PC-9 (cell line): ENCODE measurements at regions not wholly inside any gene's neighbourhood (a gene's known extent, or its start where the extent isn't known, plus 50 kb on each side); places are given as distances from the start of the nearest gene placed in this dataset.

ENCODE experiments used
- BruUV-seq: library from RNA; stranded (reverse); fragments of 400-500 nt; replicated peaks from 2 replicates; lab custom pipeline; 2021; lab: Mats Ljungman, UMichigan
- CTCF ChIA-PET: fragments of 300-600 bp; sonication (Branson Sonifier 250); formaldehyde crosslinking; loops from one replicate; lab custom pipeline; 2022; ENCODE audit warnings: antibody characterized with exemption; lab: Charles Lee
- POLR2A ChIA-PET: fragments of 300-600 bp; sonication (Branson Sonifier 250); formaldehyde crosslinking; loops from one replicate; lab custom pipeline; 2022; ENCODE audit warnings: antibody characterized with exemption; ENCODE audit not compliant: unreplicated experiment; lab: Charles Lee
- DNase-seq, 2 experiments: peaks; one replicate each; pipeline versions ENCODE4 v3.0.0 to v3.0.0-alpha.2; 2015 to 2022; ENCODE audit warnings: mixed read lengths in 1 of 2
- H2AFZ ChIP-seq: fragments of 200-600 bp; sonication (generic); 2 replicates; pipeline ENCODE4 v1.8.1; 2017; ENCODE audit warnings: antibody characterized with exemption
- H3F3A ChIP-seq: fragments of 200-600 bp; sonication (generic); 2 replicates; pipeline ENCODE4 v1.8.1; 2017; ENCODE audit warnings: antibody characterized with exemption, mild to moderate bottlenecking, low read depth; ENCODE audit not compliant: insufficient read depth
- H3K27ac ChIP-seq: fragments of 200-600 bp; sonication (generic); 2 replicates; pipeline ENCODE4 v1.6.1; 2016; ENCODE audit warnings: mixed run types
- H3K27me3 ChIP-seq: fragments of 200-600 bp; sonication (generic); 2 replicates; pipeline ENCODE4 v1.6.1; 2016; ENCODE audit warnings: low read depth, mixed run types; ENCODE audit not compliant: insufficient read depth
- H3K36me3 ChIP-seq: fragments of 200-600 bp; sonication (generic); 2 replicates; pipeline ENCODE4 v1.6.1; 2016; ENCODE audit warnings: low read depth, mixed run types
- H3K4me1 ChIP-seq: fragments of 200-600 bp; sonication (generic); replicated peaks from 2 replicates; pipeline ENCODE4 v1.6.1; 2016; ENCODE audit warnings: mixed run types; ENCODE audit not compliant: insufficient read depth
- H3K4me2 ChIP-seq: fragments of 200-600 bp; sonication (generic); 2 replicates; pipeline ENCODE4 v1.6.1; 2017; ENCODE audit warnings: mixed run types
- H3K4me3 ChIP-seq: fragments of 200-600 bp; sonication (generic); 2 replicates; pipeline ENCODE4 v1.6.1; 2016; ENCODE audit warnings: mixed run types
- H3K79me2 ChIP-seq: fragments of 200-600 bp; sonication (generic); 2 replicates; pipeline ENCODE4 v1.6.1; 2017; ENCODE audit warnings: low read depth, mixed run types
- H3K9me2 ChIP-seq: fragments of 200-600 bp; sonication (generic); 2 replicates; pipeline ENCODE4 v1.8.1; 2017; ENCODE audit warnings: mild to moderate bottlenecking; ENCODE audit not compliant: insufficient read depth
- H3K9me3 ChIP-seq: fragments of 200-600 bp; sonication (generic); 2 replicates; pipeline ENCODE4 v1.8.1; 2016; ENCODE audit warnings: low read depth; ENCODE audit not compliant: insufficient read depth
- H4K20me1 ChIP-seq: fragments of 200-600 bp; sonication (generic); 2 replicates; pipeline ENCODE4 v1.8.1; 2017; ENCODE audit not compliant: insufficient read depth
- EZH2 ChIP-seq: fragments of 200-600 bp; sonication (generic); IDR thresholded peaks from 2 replicates; pipeline ENCODE4 v1.8.0; 2017; ENCODE audit warnings: antibody characterized with exemption, low read depth
- intact Hi-C: fragments of 100-400 bp; cut with micrococcal nuclease; formaldehyde crosslinking; loops from one replicate; pipeline ENCODE4 v1.10.0; 2022; ENCODE audit not compliant: unreplicated experiment
- TF ChIP-seq, protein P1 (sequence below): fragments of 200-600 bp; sonication (generic); conservative IDR thresholded peaks from 2 replicates; pipeline ENCODE4 v1.6.1; 2017; ENCODE audit warnings: mixed run types, antibody characterized with exemption, mild to moderate bottlenecking, moderate library complexity

DNA sequence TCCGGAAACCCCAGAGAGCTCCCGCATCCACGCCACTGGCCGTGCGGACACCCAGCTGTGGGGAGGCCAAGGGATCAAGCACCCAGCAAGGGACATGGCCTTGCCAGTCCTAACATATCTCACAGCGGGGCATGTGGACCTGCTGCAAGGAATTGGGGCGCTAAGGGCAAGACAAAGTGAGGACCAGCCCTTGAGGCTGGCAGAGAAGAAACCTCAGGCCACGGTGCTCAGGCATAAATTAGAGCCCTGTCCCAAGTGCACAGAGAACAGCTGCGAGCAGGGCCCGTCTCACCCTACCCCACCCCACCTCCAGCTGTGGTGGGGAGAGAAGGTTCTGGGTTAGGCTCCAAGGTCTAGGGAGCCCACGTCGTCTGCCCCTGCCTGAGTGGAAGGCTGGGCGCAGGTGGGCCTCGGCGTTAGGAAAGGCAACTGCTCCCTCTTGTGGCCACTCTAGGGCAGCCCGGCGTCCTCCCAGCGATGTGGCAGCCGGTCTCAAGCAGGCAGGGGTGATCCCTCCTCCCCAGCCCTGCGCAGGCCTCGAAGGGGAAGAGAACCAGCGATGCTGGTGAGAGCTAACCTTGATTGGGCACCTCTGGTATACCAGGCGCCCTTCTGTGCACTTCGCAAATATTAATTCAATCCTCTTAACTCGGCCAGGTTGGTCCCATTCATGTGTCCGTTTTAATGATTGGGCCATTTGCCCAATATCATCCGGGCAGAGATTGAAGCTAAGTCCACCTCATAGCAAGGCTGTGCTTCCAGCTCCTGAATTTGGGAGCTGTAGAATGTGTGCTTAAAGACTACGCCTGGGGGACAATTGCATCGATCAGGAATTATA is 235.8 kb downstream of the NFATC2 start:
- Histone ChIP-seq H3F3A (peaks cover 3% of the 10 kb centered on the region; the same call in 1 of the 2 replicates), H3K4me3 (no peak overlapping the region), H3K79me2 (no peaks in the 10 kb centered on the region), H3K4me2 (peak overlapping the region; percentile 30), H3K36me3 (no peaks in the 10 kb centered on the region), H3K27ac (no peak overlapping the region), H3K4me1 (peaks cover 16% of the 10 kb centered on the region), H3K27me3 (peaks cover 6% of the 10 kb centered on the region; the same call in 1 of the 2 replicates), H3K9me3 (no peaks in the 10 kb centered on the region), H3K9me2 (no peaks in the 10 kb centered on the region), H2AFZ (no peak overlapping the region), H4K20me1 (no peaks in the 10 kb centered on the region)
- DNase-seq: peak in 1 of 2 experiments; percentile 76
- ChIA-PET CTCF (interaction anchor here (0.7 to 1.1 kb wide), 2 partner anchors 314 to 325 kb away, joined by 3 to 5 read pairs; no protein-coding TSS in a partner anchor), POLR2A (no interaction called here)
- BruUV-seq: no TSS peak
- TF ChIP-seq, protein P1, sequence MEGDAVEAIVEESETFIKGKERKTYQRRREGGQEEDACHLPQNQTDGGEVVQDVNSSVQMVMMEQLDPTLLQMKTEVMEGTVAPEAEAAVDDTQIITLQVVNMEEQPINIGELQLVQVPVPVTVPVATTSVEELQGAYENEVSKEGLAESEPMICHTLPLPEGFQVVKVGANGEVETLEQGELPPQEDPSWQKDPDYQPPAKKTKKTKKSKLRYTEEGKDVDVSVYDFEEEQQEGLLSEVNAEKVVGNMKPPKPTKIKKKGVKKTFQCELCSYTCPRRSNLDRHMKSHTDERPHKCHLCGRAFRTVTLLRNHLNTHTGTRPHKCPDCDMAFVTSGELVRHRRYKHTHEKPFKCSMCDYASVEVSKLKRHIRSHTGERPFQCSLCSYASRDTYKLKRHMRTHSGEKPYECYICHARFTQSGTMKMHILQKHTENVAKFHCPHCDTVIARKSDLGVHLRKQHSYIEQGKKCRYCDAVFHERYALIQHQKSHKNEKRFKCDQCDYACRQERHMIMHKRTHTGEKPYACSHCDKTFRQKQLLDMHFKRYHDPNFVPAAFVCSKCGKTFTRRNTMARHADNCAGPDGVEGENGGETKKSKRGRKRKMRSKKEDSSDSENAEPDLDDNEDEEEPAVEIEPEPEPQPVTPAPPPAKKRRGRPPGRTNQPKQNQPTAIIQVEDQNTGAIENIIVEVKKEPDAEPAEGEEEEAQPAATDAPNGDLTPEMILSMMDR: peak; percentile 97
- no peak for TF ChIP-seq EZH2
- intact Hi-C loops: loop anchor here (1.0 to 2.0 kb wide), 3 partner anchors 86 to 512 kb away; no protein-coding TSS in a partner anchor

DNA sequence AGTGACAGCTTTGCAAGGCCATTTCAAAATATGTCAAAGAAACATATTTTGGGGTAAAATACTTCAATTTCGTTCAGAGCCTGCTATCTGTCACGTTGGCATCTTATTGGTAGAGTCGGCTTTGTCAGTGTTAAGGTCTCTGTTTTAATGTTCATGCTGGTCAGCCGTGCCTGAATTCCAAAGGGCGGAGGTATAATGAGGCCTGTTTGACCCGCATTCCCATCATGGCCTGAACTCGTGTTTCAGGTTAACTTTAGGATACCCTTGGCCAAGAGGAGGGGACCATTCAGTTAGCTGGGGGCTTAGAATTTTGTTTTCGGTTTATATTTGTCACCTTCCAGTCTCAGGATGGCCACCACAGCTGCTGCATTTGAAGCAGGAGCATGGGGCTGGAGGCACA is 236.4 kb downstream of the NFATC2 start:
- Histone ChIP-seq H3K4me2 (no peak overlapping the region), H3K4me1 (peaks cover 10% of the 10 kb centered on the region), H2AFZ (no peak overlapping the region), H3K79me2 (no peaks in the 10 kb centered on the region), H3K4me3 (no peak overlapping the region), H3K9me2 (no peaks in the 10 kb centered on the region), H3K9me3 (no peaks in the 10 kb centered on the region), H4K20me1 (no peaks in the 10 kb centered on the region), H3K36me3 (no peaks in the 10 kb centered on the region), H3K27ac (no peak overlapping the region), H3K27me3 (peaks cover 6% of the 10 kb centered on the region; the same call in 1 of the 2 replicates), H3F3A (no peaks in the 10 kb centered on the region)
- TF ChIP-seq EZH2: no peak
- TF ChIP-seq, protein P1: no peak
- no TSS peak for BruUV-seq
- intact Hi-C loops: loop anchor here (1.0 to 2.0 kb wide), 3 partner anchors 85 to 512 kb away; no protein-coding TSS in a partner anchor
- DNase-seq: no peak
- CTCF ChIA-PET: interaction anchor here (1.1 kb wide), 1 partner anchor 313 kb away, joined by 5 read pairs; no protein-coding TSS in a partner anchor
- POLR2A ChIA-PET: no interaction called here

DNA sequence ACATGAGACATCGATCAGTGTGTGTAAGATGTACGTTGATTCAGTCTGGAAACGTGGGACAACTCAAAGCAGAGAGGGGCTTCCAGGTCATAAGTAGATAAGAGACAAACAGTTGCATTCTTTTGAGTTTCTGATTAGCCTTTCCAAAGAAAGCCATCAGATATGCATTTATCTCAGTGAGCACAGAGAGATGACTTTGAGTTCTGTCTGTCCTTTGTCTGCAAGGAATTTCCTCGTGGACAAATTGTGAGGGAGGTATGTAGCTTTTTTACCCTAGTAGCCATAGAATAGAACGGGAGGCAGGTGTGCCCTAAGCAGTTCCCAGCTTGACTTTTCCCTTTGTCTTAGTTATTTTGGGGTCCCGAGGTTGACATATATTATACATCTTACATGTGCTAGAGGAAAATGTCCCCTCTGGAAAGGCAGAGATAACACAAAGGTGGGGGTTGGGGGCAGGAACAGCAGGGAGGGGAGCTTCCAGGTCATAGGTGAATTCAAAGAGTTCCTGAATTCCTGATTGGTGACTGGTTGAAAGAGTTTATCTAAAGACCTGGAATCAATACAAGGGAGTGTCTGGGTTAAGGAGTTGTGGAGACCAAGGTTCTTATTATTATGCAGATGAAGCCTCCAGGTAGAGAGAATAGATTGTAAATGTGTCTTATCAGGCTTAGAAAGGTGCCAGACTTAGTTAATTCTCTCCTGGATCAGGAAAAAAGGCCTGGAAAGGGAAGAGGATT is 237.0 kb downstream of the NFATC2 start:
- intact Hi-C loops: loop anchor here (1.0 to 2.0 kb wide), 3 partner anchors 85 to 511 kb away; no protein-coding TSS in a partner anchor
- no peaks in the 10 kb centered on the region for H3F3A ChIP-seq
- no peaks in the 10 kb centered on the region for H3K36me3 ChIP-seq
- POLR2A ChIA-PET: no interaction called here
- H3K4me3 ChIP-seq: no peak overlapping the region
- peaks cover 6% of the 10 kb centered on the region; the same call in 1 of the 2 replicates for H3K27me3 ChIP-seq
- no peaks in the 10 kb centered on the region for H3K79me2 ChIP-seq
- TF ChIP-seq EZH2: no peak
- TF ChIP-seq, protein P1: no peak
- no peaks in the 10 kb centered on the region; the same call in 1 of the 2 replicates for H3K9me3 ChIP-seq
- DNase-seq: no peak
- no peak overlapping the region for H3K27ac ChIP-seq
- H4K20me1 ChIP-seq: no peaks in the 10 kb centered on the region
- peaks cover 8% of the 10 kb centered on the region for H3K4me1 ChIP-seq
- H2AFZ ChIP-seq: no peak overlapping the region
- no peaks in the 10 kb centered on the region for H3K9me2 ChIP-seq
- H3K4me2 ChIP-seq: no peak overlapping the region
- BruUV-seq: no TSS peak
- CTCF ChIA-PET: no interaction called here
